ENCODE measurements at regions not wholly inside any gene's neighbourhood (a gene's known extent, or its start where the extent isn't known, plus 50 kb on each side); places are given as distances from the start of the nearest gene placed in this dataset.

DNA sequence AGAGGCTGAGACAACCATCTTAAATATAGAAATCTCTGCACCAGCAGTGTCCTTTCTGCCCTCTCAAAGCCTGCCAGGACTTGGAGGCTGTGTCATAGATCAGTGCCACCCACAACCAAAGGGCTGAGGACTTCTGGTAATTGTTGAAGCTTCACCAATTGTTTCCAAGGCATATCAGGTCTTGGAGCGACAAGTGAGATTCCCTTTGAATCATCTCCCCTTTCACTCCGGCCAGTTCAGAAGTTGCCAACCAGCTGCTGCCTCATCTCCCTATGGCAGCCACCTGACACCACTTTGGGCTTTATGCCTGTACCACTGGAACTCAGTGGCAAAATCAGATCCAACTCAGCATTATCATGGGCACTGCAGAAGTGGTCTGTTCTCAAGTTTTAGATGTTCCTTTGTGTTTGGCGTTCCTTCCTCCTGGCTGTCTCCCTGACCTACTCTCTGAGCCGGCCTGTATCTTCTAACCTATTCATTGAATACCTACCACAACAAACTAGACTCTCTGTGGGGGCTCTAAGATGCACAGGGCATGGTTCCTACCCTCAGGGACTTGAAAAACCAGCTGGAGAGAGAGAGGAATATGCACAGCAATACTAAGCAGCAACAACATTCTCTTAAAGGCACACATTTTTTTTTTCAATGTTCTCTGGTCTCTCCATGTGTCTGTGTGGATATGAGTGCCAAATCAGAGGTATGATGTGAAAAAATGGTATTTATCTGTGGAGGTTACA, 90.8 kb upstream of the PFN2 start:
- no peak for DNase-seq (ENCODE audit: low read depth)
- TF ChIP-seq, protein P1, sequence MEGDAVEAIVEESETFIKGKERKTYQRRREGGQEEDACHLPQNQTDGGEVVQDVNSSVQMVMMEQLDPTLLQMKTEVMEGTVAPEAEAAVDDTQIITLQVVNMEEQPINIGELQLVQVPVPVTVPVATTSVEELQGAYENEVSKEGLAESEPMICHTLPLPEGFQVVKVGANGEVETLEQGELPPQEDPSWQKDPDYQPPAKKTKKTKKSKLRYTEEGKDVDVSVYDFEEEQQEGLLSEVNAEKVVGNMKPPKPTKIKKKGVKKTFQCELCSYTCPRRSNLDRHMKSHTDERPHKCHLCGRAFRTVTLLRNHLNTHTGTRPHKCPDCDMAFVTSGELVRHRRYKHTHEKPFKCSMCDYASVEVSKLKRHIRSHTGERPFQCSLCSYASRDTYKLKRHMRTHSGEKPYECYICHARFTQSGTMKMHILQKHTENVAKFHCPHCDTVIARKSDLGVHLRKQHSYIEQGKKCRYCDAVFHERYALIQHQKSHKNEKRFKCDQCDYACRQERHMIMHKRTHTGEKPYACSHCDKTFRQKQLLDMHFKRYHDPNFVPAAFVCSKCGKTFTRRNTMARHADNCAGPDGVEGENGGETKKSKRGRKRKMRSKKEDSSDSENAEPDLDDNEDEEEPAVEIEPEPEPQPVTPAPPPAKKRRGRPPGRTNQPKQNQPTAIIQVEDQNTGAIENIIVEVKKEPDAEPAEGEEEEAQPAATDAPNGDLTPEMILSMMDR (IDR thresholded peaks at IDR 0.05; ENCODE audit: insufficient read depth, low read depth, low read length, missing control alignments): no peak
- no peak overlapping the region for H3K4me3 ChIP-seq (ENCODE audit: low read depth, low read length)

DNA sequence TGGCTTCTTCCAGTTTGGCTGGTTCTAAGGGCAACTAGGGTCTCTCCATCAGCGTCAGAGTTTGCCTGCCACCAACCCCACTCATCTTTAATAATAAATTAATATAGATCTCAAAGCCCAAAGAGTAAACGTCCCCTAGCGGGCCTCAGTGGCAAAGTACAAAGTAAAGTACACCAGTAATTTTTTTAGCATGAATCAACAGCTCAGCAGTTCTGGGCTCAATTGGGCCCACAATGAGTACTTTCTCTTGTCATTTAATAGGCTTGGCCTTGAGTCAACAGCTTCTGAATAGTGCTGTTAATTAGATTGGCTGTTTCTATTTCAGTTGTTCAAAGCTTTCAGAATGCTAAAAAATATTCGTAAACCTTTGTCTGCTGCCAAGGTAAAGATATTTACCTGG, 89.0 kb upstream of the PFN2 start:
- H3K4me3 ChIP-seq (ENCODE audit: low read depth, low read length): no peak overlapping the region
- no peak for DNase-seq (ENCODE audit: low read depth)
- TF ChIP-seq, protein P1 (IDR thresholded peaks at IDR 0.05; ENCODE audit: insufficient read depth, low read depth, low read length, missing control alignments): no peak

GRCh38 chr3:150059241-150059640, 88.5 kb upstream of the PFN2 start:
- TF ChIP-seq, protein P1 (IDR thresholded peaks at IDR 0.05; ENCODE audit: insufficient read depth, low read depth, low read length, missing control alignments): no peak
- no peak overlapping the region for H3K4me3 ChIP-seq (ENCODE audit: low read depth, low read length)
- DNase-seq (ENCODE audit: low read depth): no peak

GRCh38 chr3:150057227-150057626, 86.5 kb upstream of the PFN2 start:
- TF ChIP-seq, protein P1 (IDR thresholded peaks at IDR 0.05; ENCODE audit: insufficient read depth, low read depth, low read length, missing control alignments): no peak
- no peak overlapping the region for H3K4me3 ChIP-seq (ENCODE audit: low read depth, low read length)
- no peak for DNase-seq (ENCODE audit: low read depth)

GRCh38 chr3:150055332-150055731, 84.6 kb upstream of the PFN2 start:
- TF ChIP-seq, protein P1 (IDR thresholded peaks at IDR 0.05; ENCODE audit: insufficient read depth, low read depth, low read length, missing control alignments): no peak
- no peak for DNase-seq (ENCODE audit: low read depth)

GRCh38 chr3:150054635-150055034, 83.9 kb upstream of the PFN2 start:
- DNase-seq (ENCODE audit: low read depth): no peak
- no peak overlapping the region for H3K4me3 ChIP-seq (ENCODE audit: low read depth, low read length)
- TF ChIP-seq, protein P1 (IDR thresholded peaks at IDR 0.05; ENCODE audit: insufficient read depth, low read depth, low read length, missing control alignments): no peak

More at GRCh38 chr3:150055332-150055731, 84.6 kb upstream of the PFN2 start:
- H3K4me3 ChIP-seq (ENCODE audit: low read depth, low read length): no peak overlapping the region

DNA sequence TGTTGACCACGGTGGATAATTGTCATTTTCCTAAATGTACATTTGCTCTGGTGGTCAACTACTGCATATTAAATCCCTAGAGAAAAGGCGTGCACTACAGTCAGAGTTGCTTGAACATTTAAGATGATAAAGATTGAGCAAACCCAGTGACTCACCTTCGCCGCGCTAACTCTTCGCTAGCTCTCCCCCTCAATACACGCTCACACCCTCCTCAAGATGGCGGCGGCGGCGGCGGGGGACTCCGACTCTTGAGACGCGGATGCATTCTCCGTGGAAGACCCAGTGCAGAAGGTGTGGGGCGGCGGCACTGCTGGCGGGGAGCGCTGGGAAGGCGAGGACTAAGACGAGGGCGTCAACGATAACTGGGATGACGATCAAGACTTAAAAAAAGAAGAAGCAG, 79.8 kb upstream of the PFN2 start:
- TF ChIP-seq, protein P1 (IDR thresholded peaks at IDR 0.05; ENCODE audit: insufficient read depth, low read depth, low read length, missing control alignments): no peak
- H3K4me3 ChIP-seq (ENCODE audit: low read depth, low read length): no peak overlapping the region

More for the DNA sequence above, 79.8 kb upstream of the PFN2 start:
- no peak for DNase-seq (ENCODE audit: low read depth)

Measured in GM12865 (cell line).